Fibroblast of pulmonary artery (primary cell): ENCODE measurements at regions not wholly inside any gene's neighbourhood (a gene's known extent, or its start where the extent isn't known, plus 50 kb on each side); places are given as distances from the start of the nearest gene placed in this dataset.

Source experiments
- DNase-seq: peaks from one replicate; pipeline ENCODE4 v3.0.0-alpha.2; 2010; ENCODE audit warnings: low read depth
- H3K4me3 ChIP-seq: replicated peaks from 2 replicates; pipeline ENCODE4 v1.5.1; 2011; ENCODE audit warnings: low read depth, mild to moderate bottlenecking, control low read depth, low read length, moderate library complexity
- CTCF ChIP-seq: IDR thresholded peaks from 2 replicates; pipeline ENCODE4 v1.5.1; 2011; ENCODE audit warnings: mild to moderate bottlenecking, control low read depth, low read length, inconsistent platforms; ENCODE audit errors: missing control alignments

- H3K4me3 ChIP-seq = no peak overlapping the region
- no peak for DNase-seq
- no peak for TF ChIP-seq CTCF
Measured at GRCh38 chr9:117858561-117858960, 154.4 kb downstream of the TLR4 start.

GRCh38 chr9:117860849-117861248 lies 156.6 kb downstream of the TLR4 start:
- DNase-seq = no peak
- no peak overlapping the region for H3K4me3 ChIP-seq
- no peak for TF ChIP-seq CTCF

- no peak overlapping the region for H3K4me3 ChIP-seq
- TF ChIP-seq CTCF = no peak
- no peak for DNase-seq
Measured at GRCh38 chr9:117864385-117865057, 160.3 kb downstream of the TLR4 start.

GRCh38 chr9:117868594-117868993 lies 164.4 kb downstream of the TLR4 start:
- no peak for TF ChIP-seq CTCF
- DNase-seq = no peak

GRCh38 chr9:117869287-117869686 lies 165.1 kb downstream of the TLR4 start:
- H3K4me3 ChIP-seq = no peak overlapping the region
- no peak for TF ChIP-seq CTCF
- no peak for DNase-seq

More at GRCh38 chr9:117868594-117868993, 164.4 kb downstream of the TLR4 start:
- H3K4me3 ChIP-seq = no peak overlapping the region

- no peak for DNase-seq
- H3K4me3 ChIP-seq = no peak overlapping the region
- TF ChIP-seq CTCF = no peak
Measured at GRCh38 chr9:117869712-117870111, 165.5 kb downstream of the TLR4 start.

- TF ChIP-seq CTCF = no peak
- no peak overlapping the region for H3K4me3 ChIP-seq
- no peak for DNase-seq
Measured at GRCh38 chr9:117873664-117874063, 169.5 kb downstream of the TLR4 start.
